HG03025 (cell line): ENCODE measurements at regions not wholly inside any gene's neighbourhood (a gene's known extent, or its start where the extent isn't known, plus 50 kb on each side); places are given as distances from the start of the nearest gene placed in this dataset.
"Not testable (repeated sequence)": the region's sequence is repeated elsewhere in the genome, so short reads cannot be mapped to it uniquely, and the experiment has no call there.

Source experiments
- ATAC-seq: cut with Tn5 transposase; IDR thresholded peaks from one replicate; pipeline ENCODE4 v1.9.1; 2021; ENCODE audit warnings: mild to moderate bottlenecking, moderate library complexity; ENCODE audit not compliant: unreplicated experiment, low FRiP score

DNA sequence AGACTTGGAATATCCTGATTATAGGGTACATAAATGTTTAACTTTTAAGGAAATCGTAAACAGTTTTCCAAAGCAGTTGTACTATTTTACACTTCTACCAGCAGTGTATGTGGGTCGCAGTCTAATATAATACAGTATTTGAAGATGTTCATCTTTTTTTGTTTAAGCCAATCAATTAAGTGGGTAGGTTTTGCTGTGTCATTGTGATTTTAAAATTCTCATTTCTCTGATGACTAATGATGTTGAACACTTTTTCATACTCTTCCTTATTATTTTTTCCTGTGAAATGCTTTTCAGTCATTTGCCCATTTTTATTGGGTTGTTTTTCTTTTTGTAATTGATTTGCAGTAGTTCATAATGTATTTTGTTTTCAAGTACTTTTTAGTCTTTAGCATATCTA is 2689.7 kb downstream of the PCDH9 start:
- no peak for ATAC-seq

DNA sequence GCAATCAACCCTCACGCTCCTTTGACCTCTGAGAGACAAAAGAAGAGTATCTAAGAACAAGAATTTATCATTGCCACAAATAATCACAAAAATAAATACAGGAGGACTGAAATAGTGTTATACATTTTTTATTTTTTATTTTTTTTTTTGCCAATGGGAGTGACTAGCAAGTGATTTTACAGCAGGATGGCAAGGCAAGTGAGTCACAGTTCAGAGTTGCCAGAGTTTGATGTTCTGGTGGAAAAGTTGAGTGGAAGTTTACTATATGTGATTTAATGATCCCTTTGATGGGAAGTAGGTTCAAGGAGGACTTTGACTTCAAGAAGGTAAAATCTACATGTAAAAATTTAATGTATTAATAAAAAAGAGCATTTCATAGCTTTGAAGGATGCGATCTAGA is 2691.4 kb downstream of the PCDH9 start:
- ATAC-seq: no peak

DNA sequence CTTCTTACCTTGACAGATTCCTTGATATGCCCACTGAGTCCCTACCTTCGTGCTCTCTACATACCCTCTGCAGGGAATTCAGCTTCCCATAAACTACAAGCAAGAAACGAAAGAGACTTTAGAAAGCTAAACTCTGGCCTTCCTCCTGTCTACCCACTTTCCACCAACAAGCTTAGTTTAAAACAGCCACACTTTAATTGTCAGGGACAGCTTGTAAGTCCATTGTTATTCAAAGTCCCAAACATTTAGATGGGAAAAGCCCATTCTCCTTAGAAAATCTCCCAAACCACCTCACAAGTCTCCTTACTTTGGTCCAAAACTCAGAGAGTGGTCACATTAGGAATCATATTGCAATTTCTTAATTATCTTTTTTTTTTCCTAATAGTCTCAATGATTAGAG is 2695.8 kb downstream of the PCDH9 start:
- no peak for ATAC-seq

DNA sequence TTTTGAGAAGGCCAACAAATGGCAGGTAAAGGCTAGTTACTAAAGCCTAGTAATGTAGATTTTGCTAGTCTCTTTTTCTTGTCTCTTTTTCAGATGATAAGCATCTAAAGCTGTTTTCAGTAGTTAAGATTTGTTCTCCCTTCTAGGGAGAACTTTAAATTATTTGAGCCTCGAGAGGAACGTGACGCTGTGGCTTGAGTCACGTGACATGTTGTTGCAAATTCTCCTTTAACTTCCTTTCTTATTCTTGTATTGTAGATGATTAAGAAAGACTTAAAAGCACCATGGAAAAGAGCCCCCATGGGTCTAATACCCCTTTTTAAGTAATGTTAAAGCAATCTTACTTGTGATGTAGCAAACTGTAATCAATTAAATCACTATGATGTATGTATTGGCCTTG is 2698.7 kb downstream of the PCDH9 start:
- ATAC-seq: no peak

DNA sequence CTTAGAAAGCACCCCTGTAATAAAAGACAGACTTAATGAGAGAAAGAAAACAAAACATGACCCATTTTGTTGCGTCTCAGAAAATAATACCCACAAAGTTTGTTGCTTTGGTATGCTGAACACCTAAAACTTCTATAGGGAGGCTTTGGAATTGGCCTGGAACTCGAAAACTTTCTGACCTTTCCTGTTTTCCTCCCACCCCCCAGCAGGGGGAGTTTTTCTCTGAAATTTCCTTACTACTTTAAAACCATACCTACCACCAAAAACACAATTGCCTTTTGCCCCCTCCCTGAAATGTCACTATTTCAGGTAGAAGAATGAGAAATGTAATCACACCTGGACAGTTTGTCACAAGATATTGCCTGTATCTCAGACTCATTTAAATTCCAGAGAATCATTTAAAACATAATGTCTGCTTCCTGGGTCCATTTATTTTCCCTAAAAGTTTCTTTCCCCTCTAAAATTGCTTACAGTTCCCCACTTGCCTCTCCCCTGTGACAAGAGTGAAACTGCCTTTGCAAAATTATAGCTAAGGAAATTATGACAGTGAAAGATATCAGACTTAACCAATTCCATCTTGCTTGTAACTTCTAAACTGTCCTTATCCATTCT is 2700.2 kb downstream of the PCDH9 start:
- ATAC-seq: no peak

DNA sequence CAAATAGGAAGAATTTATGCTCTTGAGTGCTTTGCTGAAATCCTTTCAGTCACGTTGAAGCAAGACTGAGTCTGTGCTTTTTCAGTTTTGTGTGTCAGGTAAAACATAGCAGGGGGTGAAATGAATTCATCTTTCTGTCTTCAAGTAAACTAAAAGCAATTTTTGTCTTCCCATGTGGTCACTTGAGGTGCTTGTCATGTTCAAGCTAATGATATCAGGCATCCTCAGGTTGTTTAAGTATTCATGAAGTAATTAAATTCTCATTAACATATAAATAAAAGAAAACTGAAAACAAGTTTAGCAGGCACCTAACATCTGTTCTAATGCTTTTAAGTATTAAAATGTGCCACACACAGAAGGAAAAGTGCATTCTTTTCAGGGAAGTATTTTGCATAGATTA is 2701.3 kb downstream of the PCDH9 start:
- no peak for ATAC-seq

DNA sequence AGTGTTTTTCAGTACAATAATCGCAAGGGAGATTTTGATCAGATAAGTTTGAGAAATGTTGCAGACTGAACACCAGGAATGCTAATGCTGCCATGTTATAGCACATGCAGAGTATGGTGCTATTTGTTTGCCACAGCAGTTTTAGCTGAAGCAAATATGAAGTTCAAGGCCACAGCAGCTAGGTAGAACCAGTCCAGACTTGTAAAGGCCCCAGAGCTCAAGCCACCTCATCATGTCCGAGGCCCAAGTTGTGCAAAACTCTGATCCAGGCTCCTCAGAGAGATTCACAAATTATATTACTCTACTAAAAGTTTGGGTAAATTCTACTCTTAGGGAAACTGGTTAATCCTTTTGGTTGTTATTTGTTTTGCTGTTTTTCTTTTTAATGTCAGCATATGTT is 2702.6 kb downstream of the PCDH9 start:
- no peak for ATAC-seq

DNA sequence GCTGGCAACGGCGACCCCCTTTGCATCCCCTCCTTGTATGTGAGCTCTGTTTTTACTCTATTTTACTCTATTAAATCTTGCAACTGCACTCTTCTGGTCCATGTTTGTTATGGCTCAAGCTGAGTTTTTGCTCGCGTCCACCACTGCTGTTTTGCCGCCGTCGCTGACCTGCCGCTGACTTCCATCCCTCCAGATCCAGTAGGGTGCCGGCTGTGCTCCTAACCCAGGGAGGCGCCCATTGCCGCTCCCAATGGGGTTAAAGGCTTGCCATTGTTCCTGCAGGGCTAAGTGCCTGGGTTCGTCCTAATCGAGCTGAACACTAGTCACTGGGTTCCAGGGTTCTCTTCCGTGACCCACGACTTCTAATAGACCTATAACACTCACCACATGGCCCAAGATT is 2704.4 kb downstream of the PCDH9 start:
- no peak for ATAC-seq

DNA sequence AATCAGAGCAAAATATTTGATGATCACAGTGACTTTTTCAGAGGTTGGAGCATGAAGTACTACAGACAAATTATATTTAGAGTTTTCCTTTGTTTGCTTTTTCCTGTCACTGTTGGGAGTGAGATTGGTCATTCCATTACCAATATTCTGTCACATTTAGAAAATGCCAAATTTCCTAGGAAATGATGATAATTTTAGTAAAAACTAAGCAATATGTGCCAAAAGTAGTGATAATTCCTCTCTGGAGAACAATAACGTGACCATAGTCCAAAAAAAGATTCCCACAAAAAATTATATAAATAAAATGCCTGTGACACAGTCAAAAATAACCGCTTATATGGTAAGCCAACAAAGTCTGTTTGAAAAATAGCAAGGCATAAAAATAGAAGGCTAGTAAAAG is 2719.4 kb downstream of the PCDH9 start:
- no peak for ATAC-seq

DNA sequence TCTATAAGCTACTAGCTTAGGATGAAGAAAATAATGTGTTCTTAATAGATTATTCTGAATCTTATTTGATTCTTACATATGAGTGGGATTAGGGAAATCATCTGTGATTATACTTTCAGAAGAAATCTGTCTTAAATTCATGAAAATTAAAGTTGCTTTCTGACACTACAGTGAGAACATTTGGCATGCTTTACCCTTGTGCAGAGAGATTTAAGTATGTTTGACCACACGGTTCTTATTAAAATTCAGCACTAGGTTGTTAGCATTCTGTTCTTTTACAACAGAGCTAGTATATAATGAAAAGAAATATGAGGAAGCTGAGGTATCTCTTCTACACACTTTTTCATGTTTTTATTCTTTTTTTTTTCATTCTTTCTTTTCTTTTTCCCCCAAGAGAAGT is 2723.9 kb downstream of the PCDH9 start:
- ATAC-seq: no peak

DNA sequence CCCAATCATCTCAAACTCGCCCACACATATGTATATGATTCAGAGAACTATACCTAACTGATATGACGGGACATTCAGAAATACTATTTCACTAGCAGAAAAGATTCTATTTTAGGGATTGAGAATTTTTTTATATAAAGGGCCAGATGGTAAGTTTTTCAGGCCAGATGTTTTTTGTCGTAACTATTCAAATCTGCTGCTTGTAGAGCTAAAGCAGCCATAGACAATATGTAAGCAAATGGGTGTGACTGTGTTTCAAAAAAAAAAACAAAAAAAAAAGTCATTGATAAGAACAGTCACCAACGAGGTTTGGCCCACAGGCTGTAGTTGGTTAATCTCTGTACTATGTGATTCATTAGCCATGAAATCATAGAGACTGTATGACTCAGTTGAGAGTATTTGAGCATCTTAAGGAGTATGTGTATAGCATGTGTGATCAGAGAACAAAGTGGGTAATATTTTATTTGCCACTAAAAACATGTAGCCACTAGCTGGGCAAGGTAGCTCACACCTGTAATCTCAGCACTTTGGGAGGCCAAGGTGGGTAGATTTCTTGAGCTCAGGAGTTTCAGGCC is 2724.7 kb downstream of the PCDH9 start:
- ATAC-seq: no peak

DNA sequence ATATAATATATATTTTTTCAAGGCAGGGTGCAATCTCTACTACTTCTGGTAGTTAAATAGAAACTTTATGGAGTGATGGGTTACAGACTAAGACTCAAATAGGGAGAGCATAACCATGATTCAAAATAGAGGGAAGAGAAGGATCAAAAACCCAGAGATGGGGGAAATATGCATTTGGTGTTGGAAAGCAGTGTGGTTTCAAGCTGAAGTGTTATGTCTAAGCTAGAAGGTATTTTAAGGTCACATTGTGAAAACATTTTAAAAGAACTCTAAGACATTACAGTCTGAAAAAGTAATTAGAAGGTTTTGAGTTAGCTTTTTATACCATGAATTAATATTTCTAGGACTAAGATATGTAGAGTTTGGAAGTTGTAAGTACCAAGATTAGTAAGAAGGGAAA is 2741.4 kb downstream of the PCDH9 start:
- no peak for ATAC-seq

DNA sequence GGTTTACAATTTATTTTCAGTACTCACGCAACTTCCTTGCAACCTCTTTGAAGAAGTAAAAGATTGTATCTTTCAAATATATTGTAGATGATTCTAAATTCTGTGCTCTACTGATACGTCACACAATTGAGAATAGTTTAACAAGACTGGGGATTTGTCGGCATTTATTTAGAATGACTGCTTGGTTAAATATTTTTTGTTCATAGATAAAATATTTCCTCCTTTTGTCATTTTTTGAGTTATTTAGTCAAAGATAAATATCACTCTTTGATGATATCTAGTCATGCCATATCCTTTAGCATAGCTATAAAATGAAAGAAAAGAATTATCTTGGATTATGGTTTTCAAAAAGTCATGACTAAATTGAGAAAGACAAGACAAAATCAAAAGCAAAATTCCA is 2747.8 kb downstream of the PCDH9 start:
- ATAC-seq: no peak

DNA sequence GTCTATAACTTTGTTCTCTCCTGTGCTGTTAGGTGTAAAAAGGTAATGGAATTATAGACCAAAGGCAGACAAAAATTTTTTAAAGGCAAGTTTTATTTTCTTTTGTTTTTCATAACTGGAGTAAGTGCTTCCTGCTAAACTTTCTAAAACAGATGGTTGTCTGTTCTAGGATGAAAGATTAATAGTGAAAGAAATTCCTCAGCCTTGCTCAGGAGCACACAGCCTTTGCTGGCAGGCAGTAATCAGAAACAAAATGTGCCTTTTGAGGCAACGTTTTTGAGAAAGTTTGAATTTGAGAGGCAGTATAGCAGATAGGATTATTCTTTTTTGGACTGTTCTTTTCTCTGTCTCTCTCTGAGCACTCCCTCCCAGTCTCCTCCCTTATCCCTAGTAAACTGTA is 2749.5 kb downstream of the PCDH9 start:
- ATAC-seq: no peak

DNA sequence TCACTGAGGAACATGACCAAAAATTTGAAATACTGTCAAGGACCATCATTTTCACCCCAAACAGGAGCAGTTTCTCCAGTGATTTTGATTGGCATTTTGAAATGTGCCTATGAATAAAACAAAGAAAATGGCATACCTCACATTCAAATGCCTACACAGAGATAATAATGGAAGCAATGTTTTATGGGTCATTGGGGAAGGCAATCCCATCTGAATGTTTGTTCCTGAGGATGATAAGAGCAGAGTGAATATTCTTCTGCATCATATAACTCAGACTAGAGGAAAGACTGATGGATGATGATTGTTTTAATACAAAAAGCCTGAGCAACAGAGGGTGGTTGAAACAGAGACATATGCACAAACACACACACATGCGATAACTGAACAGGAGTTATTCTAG is 2749.9 kb downstream of the PCDH9 start:
- ATAC-seq: no peak

DNA sequence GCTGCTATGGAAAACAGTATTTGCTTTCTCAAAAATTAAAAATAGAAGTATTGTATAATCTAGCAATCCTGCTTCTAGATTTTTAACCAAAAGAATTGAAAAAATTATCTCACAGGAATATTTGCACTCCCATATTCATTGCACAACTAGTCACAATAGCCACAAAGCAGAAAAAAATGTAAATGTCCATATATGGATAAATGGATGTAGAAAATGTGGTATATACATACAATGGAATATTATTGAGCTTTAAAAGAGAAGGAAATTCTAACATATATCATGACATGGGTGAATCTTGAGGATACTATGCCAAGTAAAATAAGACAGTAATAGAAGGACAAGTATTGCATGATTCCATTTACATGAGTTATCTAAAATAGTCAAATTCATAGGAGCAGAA is 2753.0 kb downstream of the PCDH9 start:
- ATAC-seq: no peak

DNA sequence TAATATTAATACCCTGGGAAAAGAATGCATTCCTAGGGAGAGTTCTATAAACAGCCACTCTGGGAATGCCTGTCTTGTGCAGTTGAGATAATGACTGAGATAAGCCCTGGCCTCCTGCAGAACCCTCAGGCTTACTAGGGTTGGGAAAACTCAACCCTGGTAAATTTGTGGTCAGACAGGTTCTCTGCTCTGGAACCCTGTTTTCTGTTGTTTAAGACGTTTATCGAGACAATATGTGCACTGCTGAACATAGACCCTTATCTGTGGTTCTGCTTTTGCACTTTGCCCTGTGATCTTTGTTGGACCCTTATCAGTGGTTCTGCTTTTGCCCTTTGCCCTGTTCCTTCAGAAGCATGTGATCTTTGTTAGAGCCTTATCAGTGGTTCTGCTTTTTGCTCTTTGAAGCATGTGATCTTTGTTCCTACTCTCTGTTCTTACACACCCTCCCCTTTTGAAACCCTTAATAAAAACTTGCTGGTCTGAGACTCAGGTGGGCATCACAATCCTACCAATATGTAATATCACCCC is 2754.0 kb downstream of the PCDH9 start:
- ATAC-seq: not testable (repeated sequence)

DNA sequence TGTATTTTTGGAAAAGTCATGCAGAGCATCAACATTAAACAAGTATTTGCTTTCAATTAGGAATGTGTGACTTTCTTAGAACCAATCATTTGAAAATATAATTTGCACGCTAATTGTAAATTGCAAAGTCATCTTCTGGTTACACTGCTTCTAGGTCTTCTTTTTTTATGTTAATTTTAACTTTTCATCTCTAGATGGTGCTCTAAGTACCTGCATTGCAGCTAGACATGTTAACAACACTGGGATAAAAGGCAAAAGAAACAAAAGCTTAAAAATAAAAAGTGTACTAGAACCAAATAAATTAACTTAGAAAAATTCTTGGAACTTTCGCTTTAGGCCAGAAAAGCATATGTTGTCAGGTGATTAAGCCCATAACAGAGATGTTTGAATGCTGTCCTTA is 2758.2 kb downstream of the PCDH9 start:
- no peak for ATAC-seq

DNA sequence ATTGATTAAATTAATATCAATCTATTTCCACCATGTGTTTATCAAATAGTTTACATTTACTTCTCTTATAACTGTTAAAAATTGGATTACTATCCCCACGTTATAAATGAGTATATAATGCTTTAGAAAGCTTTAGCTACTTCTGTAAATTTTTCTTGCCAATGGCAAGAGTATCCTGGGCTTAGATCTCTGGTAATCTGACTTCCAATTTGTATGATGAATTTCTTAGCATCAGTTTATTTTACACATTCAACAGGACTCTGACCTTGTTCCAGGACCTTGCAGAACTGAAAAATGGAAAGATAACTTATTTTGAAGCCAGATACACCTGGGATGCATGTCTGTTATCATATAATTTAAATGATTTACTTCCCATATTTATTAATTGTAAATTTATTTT is 2759.4 kb downstream of the PCDH9 start:
- ATAC-seq: no peak

DNA sequence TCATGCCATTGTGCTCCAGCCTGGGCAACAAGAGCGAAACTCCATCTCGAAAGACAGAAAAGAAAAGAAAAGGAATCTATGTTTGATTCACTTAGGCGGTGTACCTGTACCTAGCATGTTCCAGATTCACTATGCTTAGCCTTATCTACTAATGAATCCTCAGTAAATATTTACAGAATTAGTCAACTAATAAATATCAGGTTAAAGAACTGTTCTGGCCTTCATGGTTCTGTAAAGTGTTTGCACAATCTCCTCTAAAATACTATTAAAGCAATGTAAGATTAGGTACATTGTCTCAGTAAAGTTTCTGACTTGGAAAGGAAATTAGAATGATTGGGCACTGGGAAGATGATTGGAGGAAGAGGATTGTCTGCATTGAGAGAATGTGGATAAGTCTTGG is 2770.4 kb downstream of the PCDH9 start:
- ATAC-seq: no peak

DNA sequence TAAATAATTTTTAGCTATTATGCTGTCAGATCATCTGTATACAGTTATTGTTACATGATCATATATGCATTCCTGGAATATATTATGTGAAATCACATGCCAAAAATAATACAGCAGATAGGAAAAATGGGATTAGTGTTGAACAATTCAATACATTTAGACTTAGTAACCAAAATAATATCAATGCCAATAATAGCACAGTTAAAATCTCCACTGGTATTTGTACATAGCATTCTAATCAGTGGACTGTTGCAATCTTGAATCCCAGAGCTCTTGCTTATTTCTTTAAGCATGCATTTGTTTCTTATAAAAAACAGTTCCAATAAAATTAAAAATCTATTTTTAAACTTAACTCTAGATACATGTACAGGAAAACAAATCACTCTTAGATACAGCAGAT is 2772.2 kb downstream of the PCDH9 start:
- ATAC-seq: no peak

DNA sequence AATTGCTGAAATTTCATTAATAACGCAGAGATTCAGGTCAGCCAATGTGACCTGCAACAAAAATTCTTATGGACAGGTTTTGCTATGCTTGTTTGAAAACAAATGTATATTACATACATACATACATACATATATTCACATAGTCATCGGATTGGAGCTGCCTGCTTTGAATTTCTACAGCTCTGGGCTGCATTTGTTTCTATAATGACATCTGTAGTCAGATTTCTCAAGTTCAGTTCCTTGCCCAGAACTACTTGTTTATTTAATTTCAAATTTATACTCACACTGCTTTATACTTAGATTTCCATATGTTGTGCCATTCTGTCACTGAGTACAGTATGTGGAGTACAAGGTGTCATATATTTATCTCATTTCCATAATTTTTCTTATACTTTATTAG is 2775.0 kb downstream of the PCDH9 start:
- ATAC-seq: no peak

DNA sequence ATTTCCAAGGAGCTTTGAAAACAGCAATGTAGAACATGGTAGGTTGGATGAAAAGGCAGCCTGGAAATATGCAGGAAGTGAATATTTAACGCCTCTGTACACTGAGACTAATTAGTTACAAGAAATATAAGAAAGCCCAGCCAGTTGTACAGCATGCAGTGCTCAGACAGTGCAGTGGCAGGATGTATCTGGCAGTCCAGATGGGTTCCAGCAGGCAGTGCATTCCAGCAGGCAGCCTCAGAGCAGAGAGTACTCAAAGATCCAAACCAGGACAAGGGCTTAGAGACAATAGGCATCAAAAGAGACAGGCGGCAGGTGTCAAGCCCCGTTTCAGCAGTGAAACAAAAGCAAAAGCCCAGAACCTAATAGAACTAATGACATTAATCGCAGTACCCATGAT is 2776.3 kb downstream of the PCDH9 start:
- ATAC-seq: no peak
